T-helper 17 cell (primary cell): ENCODE measurements at regions not wholly inside any gene's neighbourhood (a gene's known extent, or its start where the extent isn't known, plus 50 kb on each side); places are given as distances from the start of the nearest gene placed in this dataset.

Source experiments
- ATAC-seq: fragments of 150-1000 bp; cut with Tn5 transposase; 2 replicates; pipeline ENCODE4 v1.10.0; 2021; ENCODE audit warnings: mild to moderate bottlenecking, moderate library complexity
- DNase-seq, 3 donors: peaks; one replicate each; pipeline versions ENCODE4 v3.0.0 to v3.0.0-alpha.2; 2020 to 2021
- H3K9me3 ChIP-seq: one replicate; pipeline ENCODE4 v1.7.0; 2013; ENCODE audit warnings: low read length, mild to moderate bottlenecking; ENCODE audit not compliant: control insufficient read depth, poor library complexity, severe bottlenecking
- H3K27ac Mint-ChIP-seq: one replicate; pipeline ENCODE4 v1.8.0; 2022; ENCODE audit warnings: mild to moderate bottlenecking, moderate library complexity, mixed read lengths
- H3K27me3 Mint-ChIP-seq: one replicate; pipeline ENCODE4 v1.8.0; 2022; ENCODE audit warnings: mixed read lengths
- H3K36me3 Mint-ChIP-seq: one replicate; pipeline ENCODE4 v1.8.0; 2022; ENCODE audit warnings: low read depth, mixed read lengths
- H3K4me1 Mint-ChIP-seq: one replicate; pipeline ENCODE4 v1.8.0; 2022; ENCODE audit warnings: mild to moderate bottlenecking, mixed read lengths
- H3K4me3 Mint-ChIP-seq: one replicate; pipeline ENCODE4 v1.8.0; 2022; ENCODE audit warnings: mild to moderate bottlenecking, moderate library complexity, mixed read lengths

GRCh38 chr3:188080091-188080490 lies 73.9 kb upstream of the LPP start:
- peaks cover 4% of the 10 kb centered on the region for H3K9me3 ChIP-seq
- Mint-ChIP-seq H3K4me3 (no peak overlapping the region), H3K27ac (no peak overlapping the region), H3K4me1 (no peaks in the 10 kb centered on the region), H3K36me3 (peaks cover 2% of the 10 kb centered on the region), H3K27me3 (no peaks in the 10 kb centered on the region)
- ATAC-seq (no peak), DNase-seq (no peak)

- no peak for ATAC-seq
- DNase-seq = no peak
- H3K27me3 Mint-ChIP-seq = no peaks in the 10 kb centered on the region
- peaks cover 2% of the 10 kb centered on the region for H3K36me3 Mint-ChIP-seq
- peaks cover 4% of the 10 kb centered on the region for H3K9me3 ChIP-seq
- H3K4me1 Mint-ChIP-seq = no peaks in the 10 kb centered on the region
- H3K27ac Mint-ChIP-seq = no peak overlapping the region
- no peak overlapping the region for H3K4me3 Mint-ChIP-seq
Measured at GRCh38 chr3:188082031-188082430, 71.9 kb upstream of the LPP start.

- no peak for ATAC-seq
- no peaks in the 10 kb centered on the region for H3K4me1 Mint-ChIP-seq
- no peak for DNase-seq
- peaks cover 4% of the 10 kb centered on the region for H3K9me3 ChIP-seq
- no peaks in the 10 kb centered on the region for H3K27me3 Mint-ChIP-seq
- H3K4me3 Mint-ChIP-seq = no peak overlapping the region
- H3K27ac Mint-ChIP-seq = no peak overlapping the region
- peaks cover 2% of the 10 kb centered on the region for H3K36me3 Mint-ChIP-seq
Measured at GRCh38 chr3:188082450-188082849, 71.5 kb upstream of the LPP start.

GRCh38 chr3:188083011-188083410 lies 70.9 kb upstream of the LPP start:
- DNase-seq (no peak), ATAC-seq (no peak)
- H3K4me3 Mint-ChIP-seq = no peak overlapping the region
- peaks cover 4% of the 10 kb centered on the region for H3K9me3 ChIP-seq
- H3K36me3 Mint-ChIP-seq = peaks cover 1% of the 10 kb centered on the region
- no peak overlapping the region for H3K27ac Mint-ChIP-seq
- H3K27me3 Mint-ChIP-seq = no peaks in the 10 kb centered on the region
- H3K4me1 Mint-ChIP-seq = no peaks in the 10 kb centered on the region

GRCh38 chr3:188084752-188085583 lies 69.0 kb upstream of the LPP start:
- ATAC-seq (no peak), DNase-seq (no peak)
- Mint-ChIP-seq H3K27ac (no peak overlapping the region), H3K27me3 (no peaks in the 10 kb centered on the region), H3K4me3 (no peak overlapping the region), H3K36me3 (no peaks in the 10 kb centered on the region), H3K4me1 (no peaks in the 10 kb centered on the region)
- H3K9me3 ChIP-seq = peaks cover 3% of the 10 kb centered on the region

GRCh38 chr3:188085584-188086560 lies 68.1 kb upstream of the LPP start:
- no peak for ATAC-seq
- no peaks in the 10 kb centered on the region for H3K9me3 ChIP-seq
- DNase-seq = no peak
- Mint-ChIP-seq H3K36me3 (no peaks in the 10 kb centered on the region), H3K27me3 (no peaks in the 10 kb centered on the region), H3K27ac (no peak overlapping the region), H3K4me3 (no peak overlapping the region), H3K4me1 (no peaks in the 10 kb centered on the region)

- H3K4me1 Mint-ChIP-seq = no peaks in the 10 kb centered on the region
- no peak for ATAC-seq
- no peak for DNase-seq
- no peak overlapping the region for H3K4me3 Mint-ChIP-seq
- H3K9me3 ChIP-seq = no peaks in the 10 kb centered on the region
- H3K27ac Mint-ChIP-seq = no peak overlapping the region
- H3K27me3 Mint-ChIP-seq = no peaks in the 10 kb centered on the region
- no peaks in the 10 kb centered on the region for H3K36me3 Mint-ChIP-seq
Measured at GRCh38 chr3:188088948-188089685, 64.8 kb upstream of the LPP start.

GRCh38 chr3:188090620-188091309 lies 63.2 kb upstream of the LPP start:
- Mint-ChIP-seq H3K27ac (no peak overlapping the region), H3K4me3 (no peak overlapping the region), H3K4me1 (no peaks in the 10 kb centered on the region), H3K36me3 (no peaks in the 10 kb centered on the region), H3K27me3 (no peaks in the 10 kb centered on the region)
- ATAC-seq (no peak), DNase-seq (no peak)
- H3K9me3 ChIP-seq = no peaks in the 10 kb centered on the region

- ATAC-seq (no peak), DNase-seq (no peak)
- Mint-ChIP-seq H3K27ac (no peak overlapping the region), H3K36me3 (no peaks in the 10 kb centered on the region), H3K4me3 (no peak overlapping the region), H3K4me1 (no peaks in the 10 kb centered on the region), H3K27me3 (no peaks in the 10 kb centered on the region)
- H3K9me3 ChIP-seq = no peaks in the 10 kb centered on the region
Measured at GRCh38 chr3:188091746-188092145, 62.2 kb upstream of the LPP start.

- Mint-ChIP-seq H3K27ac (no peak overlapping the region), H3K4me1 (no peaks in the 10 kb centered on the region), H3K36me3 (no peaks in the 10 kb centered on the region), H3K4me3 (no peak overlapping the region), H3K27me3 (no peaks in the 10 kb centered on the region)
- H3K9me3 ChIP-seq = no peaks in the 10 kb centered on the region
- DNase-seq = no peak
- no peak for ATAC-seq
Measured at GRCh38 chr3:188092648-188093047, 61.3 kb upstream of the LPP start.

- DNase-seq (no peak), ATAC-seq (no peak)
- Mint-ChIP-seq H3K36me3 (no peaks in the 10 kb centered on the region), H3K4me3 (no peak overlapping the region), H3K27me3 (no peaks in the 10 kb centered on the region), H3K4me1 (no peaks in the 10 kb centered on the region), H3K27ac (no peak overlapping the region)
- H3K9me3 ChIP-seq = no peaks in the 10 kb centered on the region
Measured at GRCh38 chr3:188095431-188095830, 58.5 kb upstream of the LPP start.

- Mint-ChIP-seq H3K27me3 (no peaks in the 10 kb centered on the region), H3K36me3 (no peaks in the 10 kb centered on the region), H3K4me1 (no peaks in the 10 kb centered on the region)
Measured at GRCh38 chr3:188097791-188098190, 56.2 kb upstream of the LPP start.

More at GRCh38 chr3:188097791-188098190, 56.2 kb upstream of the LPP start:
- ATAC-seq (peak; percentile 48), DNase-seq (no peak)
- no peak overlapping the region for H3K27ac Mint-ChIP-seq
- no peak overlapping the region for H3K4me3 Mint-ChIP-seq
- no peaks in the 10 kb centered on the region for H3K9me3 ChIP-seq
